NOMO-1 (cell line): ENCODE measurements at regions not wholly inside any gene's neighbourhood (a gene's known extent, or its start where the extent isn't known, plus 50 kb on each side); places are given as distances from the start of the nearest gene placed in this dataset.

Experiments
- DNase-seq, 2 experiments: peaks; one replicate each; lab custom pipeline; 2025; ENCODE audit not compliant: unreplicated experiment in 2 of 2; lab: John Stamatoyannopoulos, UW

DNA sequence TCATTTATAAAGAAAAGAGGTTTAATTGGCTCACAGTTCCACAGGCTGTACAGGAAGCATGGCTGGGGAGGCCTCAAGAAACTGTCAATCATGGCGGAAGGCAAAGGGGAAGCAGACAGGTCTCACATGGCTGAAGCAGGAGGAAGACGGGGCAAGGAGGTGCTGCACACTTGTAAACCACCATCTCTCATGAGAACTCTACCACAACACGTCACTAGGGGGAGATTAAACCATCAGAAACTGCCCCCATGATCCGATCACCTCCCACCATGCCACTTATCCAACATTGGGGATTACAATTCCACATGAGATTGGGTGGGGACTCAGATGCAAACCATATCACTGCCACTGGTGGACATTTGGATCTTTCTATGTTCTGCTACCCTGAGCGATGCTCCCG lies 351.4 kb downstream of the NPHP4 start:
- no peak for DNase-seq

DNA sequence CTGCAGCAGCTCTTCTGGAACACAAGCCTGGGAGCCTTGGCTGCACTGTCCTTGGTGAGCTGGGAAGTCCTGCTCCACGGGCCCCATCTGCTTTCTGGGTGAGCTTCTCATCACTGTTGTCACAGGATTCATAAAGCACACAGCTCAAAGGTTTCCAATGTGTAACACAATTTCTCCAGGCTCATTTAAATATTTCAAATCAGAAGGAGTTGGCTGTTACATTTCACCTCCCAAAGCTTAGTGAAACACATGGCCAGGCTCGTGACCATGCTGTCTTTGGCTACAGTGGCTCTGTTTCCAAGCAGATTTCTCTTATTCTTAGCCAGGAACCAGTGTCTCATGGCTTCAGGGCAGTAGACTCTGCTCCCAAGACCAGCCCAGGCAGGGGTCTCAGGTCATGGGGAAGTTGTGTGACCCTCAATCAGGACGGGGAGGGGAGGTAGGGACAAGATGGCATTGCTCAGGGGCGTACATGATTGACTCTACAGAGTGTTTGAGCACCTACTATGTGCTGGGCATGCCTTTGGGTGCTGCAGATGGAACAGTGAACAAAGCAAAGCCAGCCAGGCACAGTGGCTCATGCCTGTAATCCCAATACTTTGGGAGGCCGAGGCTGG lies 353.0 kb downstream of the NPHP4 start:
- no peak for DNase-seq

GRCh38 chr1:5638582-5638981 lies 353.6 kb downstream of the NPHP4 start:
- DNase-seq = no peak

GRCh38 chr1:5637171-5637570 lies 355.1 kb downstream of the NPHP4 start:
- DNase-seq = no peak

GRCh38 chr1:5634893-5635292 lies 357.3 kb downstream of the NPHP4 start:
- DNase-seq = no peak

DNA sequence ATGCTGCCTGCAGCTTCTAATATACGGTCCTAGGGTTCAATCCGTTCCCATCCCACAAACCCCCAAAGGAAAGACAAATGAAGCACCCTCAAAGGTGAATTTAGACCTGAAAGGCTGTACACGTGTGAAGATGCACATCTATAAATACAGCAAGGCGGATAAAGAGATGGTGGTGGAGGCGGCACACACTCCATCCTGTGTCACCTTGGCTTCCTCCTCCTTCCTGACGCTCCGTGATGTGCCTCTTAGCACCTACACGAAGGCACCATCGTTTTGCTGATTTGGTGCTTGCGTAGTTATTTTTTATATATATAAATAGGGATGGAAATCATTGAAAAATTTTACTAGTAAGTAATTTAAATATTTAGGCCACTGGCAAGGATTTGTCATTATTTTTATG lies 359.4 kb downstream of the NPHP4 start:
- no peak for DNase-seq

DNA sequence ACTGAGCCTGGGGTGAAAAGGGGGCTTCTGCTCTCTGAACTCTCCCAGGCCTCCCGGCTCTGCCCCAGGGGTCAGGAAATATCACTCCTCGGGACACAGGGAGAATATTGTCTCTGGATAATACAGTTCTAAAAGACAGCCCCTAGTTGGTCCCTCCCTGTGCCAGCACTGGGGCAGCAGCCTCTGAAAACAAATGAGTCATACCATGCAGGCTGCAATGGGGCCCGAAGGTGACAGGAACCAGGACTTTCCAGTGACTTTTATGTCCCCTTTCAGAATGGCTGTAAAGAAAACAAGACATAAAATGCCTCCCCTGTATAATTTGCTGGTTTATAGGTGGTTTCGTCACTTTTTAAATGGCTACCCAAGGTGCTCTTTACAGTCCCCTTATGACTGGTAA lies 360.0 kb downstream of the NPHP4 start:
- no peak for DNase-seq

DNA sequence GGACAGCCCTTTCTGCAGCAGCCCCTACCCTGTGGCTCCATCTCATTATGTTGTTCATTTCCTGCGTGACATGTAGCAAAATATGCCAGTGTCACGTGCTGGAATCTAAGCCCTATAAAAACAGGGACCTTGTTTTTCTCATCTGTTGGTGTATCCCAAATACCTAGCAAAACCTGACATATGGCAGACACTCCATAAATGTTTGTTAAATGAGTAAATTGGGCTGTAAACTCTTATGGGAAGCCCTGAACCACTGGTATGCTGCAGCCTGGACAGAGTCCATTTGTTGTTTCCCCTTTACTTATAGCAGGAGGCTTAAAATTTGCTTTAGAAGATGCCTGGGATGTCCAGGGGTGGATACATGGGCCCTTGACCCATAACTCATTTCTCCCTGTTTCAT lies 363.8 kb downstream of the NPHP4 start:
- no peak for DNase-seq

DNA sequence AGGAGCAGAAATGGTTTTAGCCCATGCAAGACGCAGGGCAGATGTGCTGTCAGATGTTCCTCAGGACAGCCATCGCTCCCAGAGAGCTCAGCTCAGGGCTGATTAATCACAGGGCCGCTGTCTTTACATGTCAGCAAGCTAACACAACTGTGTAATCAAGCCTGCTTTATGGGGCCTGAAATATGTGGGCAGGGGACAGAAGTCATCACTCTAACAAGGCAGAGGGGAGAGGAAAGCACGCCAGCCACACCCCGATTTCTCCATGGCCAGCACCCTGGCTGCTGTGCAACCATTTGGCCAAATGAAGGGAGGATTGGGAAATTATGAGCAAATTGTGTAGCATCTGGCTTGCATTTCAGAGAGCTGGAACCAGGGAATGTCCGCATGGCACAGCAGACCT lies 368.8 kb downstream of the NPHP4 start:
- no peak for DNase-seq

- DNase-seq = no peak
Measured at GRCh38 chr1:5622412-5622811, 369.8 kb downstream of the NPHP4 start.

DNA sequence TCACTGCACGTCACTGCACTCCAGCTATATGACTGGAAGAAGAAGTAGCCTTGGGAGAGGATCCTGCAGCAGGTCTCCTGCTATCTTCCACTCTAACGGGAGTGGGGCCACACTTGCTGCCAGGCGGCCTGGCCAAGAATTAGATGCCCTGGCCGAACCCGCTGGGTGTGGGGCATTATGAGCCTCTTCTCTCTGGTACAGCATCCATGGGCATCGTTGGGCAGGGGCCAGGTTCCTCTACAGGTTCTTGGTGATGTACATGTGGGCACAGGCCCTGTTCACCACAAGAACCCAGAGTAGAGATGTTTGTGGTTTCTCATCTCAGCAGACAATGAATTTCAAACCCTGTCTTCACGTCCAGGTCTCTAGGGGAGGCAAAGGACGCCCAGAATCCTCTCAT lies 370.5 kb downstream of the NPHP4 start:
- DNase-seq = no peak

DNA sequence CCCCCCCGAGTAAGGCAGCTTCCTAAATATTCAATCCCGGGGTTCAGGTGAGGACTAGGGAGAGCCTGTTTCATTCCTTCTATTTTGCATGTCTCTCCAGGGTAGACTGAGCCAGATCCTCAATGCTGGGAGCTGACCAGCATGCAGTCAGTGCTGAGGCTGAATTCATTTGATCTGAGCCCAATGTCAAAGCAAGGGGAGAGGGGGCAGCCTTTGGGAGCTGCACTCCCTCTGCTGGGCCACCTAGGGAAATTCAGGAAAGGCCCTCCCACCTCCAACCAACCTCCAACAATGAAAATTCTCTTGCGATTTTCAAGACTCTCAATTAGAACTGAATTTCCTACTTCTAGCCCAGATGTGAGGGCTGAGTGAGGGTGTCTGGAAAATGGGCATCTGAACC lies 371.2 kb downstream of the NPHP4 start:
- DNase-seq = peak in 1 of 2 experiments; percentile 1

GRCh38 chr1:5620418-5620817 lies 371.8 kb downstream of the NPHP4 start:
- DNase-seq = no peak

DNA sequence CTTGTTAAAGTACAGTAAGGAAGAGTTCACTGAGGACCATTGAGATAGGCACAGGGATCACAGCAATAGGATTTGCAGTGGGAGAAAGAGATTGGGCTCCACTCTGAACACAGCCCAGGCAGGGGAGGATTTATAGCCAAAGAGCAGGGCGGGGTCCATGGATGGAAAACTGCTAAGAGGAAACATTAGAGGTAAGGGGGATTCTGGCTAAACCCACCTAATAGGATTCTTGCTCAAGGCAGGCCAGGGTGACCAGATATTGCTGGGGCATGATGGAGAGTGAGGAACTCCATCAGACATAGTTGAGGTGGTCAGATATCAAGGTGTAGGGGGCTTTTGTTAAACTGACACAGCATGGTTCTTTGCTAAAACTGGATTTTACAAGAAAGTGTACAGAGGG lies 372.8 kb downstream of the NPHP4 start:
- no peak for DNase-seq

GRCh38 chr1:5617546-5617945 lies 374.7 kb downstream of the NPHP4 start:
- DNase-seq = no peak

DNA sequence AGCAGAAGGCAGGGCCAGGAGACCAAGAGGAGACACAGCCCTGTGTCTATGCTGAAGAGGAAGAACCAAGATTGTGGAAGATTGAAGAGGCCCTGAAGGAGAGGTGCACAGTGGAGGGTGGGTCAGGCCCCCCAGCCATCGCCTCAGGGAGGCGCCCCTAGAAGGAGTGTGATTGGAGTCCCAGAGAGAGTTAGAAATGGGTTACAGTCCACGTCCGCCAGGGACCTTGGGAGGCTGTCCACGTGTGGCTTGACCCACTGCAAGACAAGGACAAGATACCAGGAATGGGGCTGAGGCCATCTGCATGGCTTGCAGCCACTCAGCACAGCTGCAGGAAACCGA lies 375.1 kb downstream of the NPHP4 start:
- no peak for DNase-seq

DNA sequence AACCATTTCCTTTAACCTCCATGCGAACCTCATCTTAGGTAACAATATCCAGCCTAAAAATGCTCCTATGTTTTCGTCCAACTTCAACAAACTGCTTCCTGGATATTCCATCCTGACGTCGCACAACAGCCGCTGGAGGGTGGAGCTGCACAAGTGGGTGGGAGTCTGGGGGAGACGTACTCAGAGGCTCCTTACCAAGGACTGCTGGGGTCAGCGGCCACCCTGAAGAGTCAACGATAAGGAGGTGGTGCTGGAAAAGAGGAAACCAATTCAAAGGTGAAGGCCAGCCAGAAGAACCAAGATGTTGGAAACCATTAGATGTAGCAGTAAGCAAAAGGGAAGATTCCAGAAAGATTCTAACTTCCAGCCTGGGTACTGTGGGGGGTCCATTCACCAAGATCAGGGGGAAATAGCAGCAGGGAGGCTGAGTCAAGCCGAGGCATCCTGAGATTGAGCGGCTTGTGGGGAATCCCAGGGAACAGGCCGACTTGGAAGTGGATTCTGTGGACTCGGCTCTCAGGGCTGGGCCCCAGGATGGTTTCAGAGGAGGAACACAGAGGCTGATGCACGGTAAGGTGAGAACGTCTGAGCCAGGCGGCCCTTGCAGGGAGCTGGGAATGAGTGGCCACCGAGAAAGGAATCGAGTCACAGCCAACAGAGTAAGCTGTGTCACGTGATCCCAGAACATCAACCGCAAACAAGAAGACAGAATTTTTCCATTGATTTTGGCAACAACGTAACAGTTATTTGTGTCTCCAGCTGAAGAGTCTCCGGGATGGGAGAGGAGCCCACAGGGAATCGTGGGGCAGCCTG lies 375.7 kb downstream of the NPHP4 start:
- DNase-seq = no peak

GRCh38 chr1:5615076-5615475 lies 377.1 kb downstream of the NPHP4 start:
- no peak for DNase-seq

DNA sequence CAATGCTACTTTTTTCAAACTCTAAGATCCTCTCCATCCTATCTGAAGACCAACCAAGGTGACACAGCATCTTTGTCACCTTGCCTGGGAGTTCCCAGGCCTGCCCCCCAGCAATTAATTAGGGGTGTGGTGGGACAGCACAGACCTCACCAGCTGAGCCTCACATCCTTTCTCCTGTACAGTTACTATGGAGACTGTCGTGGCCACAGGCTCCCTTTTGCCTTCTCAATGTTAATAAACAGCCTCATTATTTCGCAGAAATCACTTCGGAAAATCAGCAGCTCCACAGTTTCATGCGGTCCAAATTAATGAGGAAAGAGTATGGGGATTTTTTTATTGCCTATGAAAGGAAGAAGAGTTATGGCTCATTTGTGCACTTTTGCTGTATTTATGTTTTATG lies 378.3 kb downstream of the NPHP4 start:
- no peak for DNase-seq

DNA sequence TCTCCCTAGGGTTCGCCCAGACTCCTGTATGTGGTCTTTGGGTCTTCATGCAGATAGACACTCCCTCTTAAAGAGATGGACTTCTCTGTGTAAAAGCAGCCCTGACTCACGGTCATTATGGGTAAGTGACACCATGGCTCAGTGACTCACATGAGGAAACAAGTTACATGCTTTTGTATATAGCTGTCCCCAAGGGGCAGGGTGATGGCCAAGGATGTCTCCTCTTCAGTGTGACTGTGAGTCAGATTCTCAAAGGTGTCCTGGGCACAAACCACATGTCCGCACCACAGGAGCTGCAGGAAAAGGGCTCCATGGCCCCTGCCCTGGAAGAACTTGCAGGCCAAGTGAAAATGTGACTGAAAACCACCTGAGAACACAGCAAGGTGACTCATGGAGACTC lies 380.4 kb downstream of the NPHP4 start:
- no peak for DNase-seq

DNA sequence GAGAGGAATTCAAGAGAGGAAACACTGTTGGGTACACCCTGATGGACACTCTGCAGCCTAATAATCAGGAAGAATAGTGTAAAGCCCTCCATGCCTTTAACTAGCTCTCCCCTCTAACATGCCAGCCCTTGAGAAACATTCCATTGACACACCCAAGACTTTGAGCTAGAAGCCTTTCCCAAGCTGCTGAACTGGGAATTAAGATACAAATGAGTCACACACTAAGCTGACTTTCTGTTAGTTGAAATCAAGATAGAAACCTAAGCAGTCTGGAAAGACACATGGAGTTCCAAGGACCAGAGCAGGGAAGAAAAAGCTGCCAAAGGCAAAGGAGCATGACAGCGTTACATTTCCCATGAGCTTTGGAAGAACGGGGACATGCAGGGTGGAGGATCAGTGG lies 380.8 kb downstream of the NPHP4 start:
- DNase-seq = no peak

DNA sequence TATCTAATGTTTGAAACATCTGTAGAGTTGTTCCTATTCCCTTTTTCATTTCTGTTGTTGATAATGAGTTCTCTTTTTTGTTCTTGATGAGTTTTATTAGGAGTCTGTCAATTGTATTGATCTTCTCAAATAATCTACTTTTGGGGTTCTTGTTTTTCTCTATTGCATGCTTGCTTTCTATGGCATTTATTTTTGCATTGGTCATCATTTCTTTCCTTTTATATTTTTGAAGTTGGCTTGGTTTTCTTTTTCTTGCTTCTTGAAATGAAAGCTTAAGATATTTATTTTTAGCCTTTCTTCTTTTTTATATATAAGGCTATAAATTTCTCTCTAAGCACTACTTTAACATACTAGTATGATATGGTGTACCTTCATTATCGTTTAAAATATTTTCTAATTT lies 381.8 kb downstream of the NPHP4 start:
- no peak for DNase-seq
